ENCODE measurements at regions not wholly inside any gene's neighbourhood (a gene's known extent, or its start where the extent isn't known, plus 50 kb on each side); places are given as distances from the start of the nearest gene placed in this dataset.

DNA sequence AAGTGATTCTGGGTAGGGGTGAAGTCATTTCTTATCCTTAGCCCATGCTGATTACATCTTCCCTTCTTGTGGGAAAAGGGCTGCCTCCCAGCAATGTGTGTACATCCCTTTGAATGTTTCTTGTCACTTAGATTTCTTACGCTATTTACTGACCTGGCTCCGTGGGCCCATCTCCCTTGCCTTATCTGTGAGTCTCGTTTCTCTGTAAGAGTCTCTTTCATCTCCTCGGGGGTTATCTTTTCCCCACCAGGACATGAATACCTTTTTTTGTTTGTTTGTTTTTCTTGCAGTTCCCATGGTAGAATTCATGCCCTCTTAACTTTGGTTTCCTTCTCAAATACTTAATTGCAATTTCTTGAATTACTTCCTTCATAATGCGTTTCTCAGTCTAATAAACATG is 107.7 kb downstream of the BAMBI start:
- TF ChIP-seq EP300 (IDR thresholded peaks at IDR 0.05) (no peak), POLR2A (IDR thresholded peaks at IDR 0.05) (no peak)
